ENCODE measurements at regions not wholly inside any gene's neighbourhood (a gene's known extent, or its start where the extent isn't known, plus 50 kb on each side); places are given as distances from the start of the nearest gene placed in this dataset.
"Not testable (repeated sequence)": the region's sequence is repeated elsewhere in the genome, so short reads cannot be mapped to it uniquely, and the experiment has no call there.

DNA sequence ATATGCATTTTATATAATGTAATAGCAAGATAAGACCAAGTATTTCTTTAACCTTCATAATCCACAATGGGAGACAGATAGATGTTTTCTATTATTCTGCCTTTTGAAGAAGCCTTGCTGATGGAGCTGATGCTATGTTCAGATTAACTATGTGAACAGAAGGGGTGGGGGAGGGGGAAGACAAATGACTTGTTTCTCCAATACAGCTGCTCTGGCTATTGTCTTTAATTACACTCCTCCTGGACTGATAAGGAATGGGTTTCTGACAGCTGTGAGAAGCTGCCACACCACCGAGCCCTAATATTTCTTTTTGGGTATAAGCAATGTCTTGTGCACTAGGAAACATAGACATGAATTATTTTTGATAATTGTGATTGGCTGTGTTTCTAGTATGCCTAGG lies 62.0 kb downstream of the CAVIN4 start:
- peak in 5 of 8 experiments; percentile 55 to 93 (median 80) for ATAC-seq (replicated peaks in 6 of 8)
- H3K4me3 ChIP-seq: no peak overlapping the region
- in situ Hi-C loops (cut with MboI; ENCODE audit: low pct_unique_long_range_greater_than_20kb in 2 of 9, low sequenced_read_pairs in 9 of 9, unreplicated experiment in 9 of 9): no loop called here
- 0 to 20% (median 11%) methylated on average over 1 of the region's 1 CpG; no CpG with 5 or more reads in 5 of the 10 experiments for WGBS, 10 experiments
- H3K4me1 ChIP-seq (replicated peaks in 1 of 2): peaks cover 13 to 32% of the 10 kb centered on the region in 2 donors
- peak overlapping the region; percentile 33 to 65 for H3K27ac ChIP-seq

DNA sequence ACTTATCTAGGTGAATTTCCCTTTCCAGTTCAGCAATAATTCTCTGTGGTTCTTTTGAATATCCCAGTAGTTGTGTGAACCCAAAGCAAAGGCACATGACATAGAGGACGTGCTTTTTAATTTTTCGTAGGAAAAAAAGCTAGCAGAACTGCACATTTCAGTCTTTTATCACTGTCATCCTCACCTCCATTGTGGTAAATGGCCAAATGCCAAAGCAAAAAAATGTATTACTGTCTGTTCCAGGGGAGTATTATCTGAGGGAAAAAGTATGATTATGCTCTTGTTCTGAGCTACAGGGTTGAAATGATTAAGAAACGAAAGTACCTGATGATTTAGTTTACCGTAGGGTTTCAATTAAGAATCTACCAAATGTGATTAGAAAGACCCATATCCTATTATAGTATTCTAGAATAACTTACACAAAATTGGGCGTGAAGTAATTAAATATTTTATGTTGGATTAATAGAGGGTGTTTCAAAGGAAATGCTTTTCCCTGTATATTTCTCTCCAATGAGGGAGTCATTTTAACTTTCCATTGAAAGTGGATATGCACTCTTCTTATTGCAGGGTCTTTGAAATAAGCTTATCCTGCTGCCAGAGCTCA lies 62.7 kb downstream of the CAVIN4 start:
- peak in 2 of 8 experiments; percentile 41 to 50 for ATAC-seq (replicated peaks in 6 of 8)
- Histone ChIP-seq H3K4me3 (no peak overlapping the region), H3K27ac (no peak overlapping the region), H3K4me1 (replicated peaks in 1 of 2) (peaks cover 13 to 32% of the 10 kb centered on the region in 2 donors)
- in situ Hi-C loops (cut with MboI; ENCODE audit: low pct_unique_long_range_greater_than_20kb in 2 of 9, low sequenced_read_pairs in 9 of 9, unreplicated experiment in 9 of 9): no loop called here
- WGBS, 10 experiments: 13 to 94% (median 70%) methylated on average over 2 to 5 of the region's 5 CpGs; no CpG with 5 or more reads in 1 of the 10 experiments

GRCh38 chr9:100641166-100641565 lies 63.3 kb downstream of the CAVIN4 start:
- no peak overlapping the region for H3K27ac ChIP-seq
- WGBS, 10 experiments: 0 to 93% (median 73%) methylated on average over 1 to 2 of the region's 2 CpGs; no CpG with 5 or more reads in 6 of the 10 experiments
- peaks cover 13 to 32% of the 10 kb centered on the region in 2 donors for H3K4me1 ChIP-seq (replicated peaks in 1 of 2)
- no peak overlapping the region for H3K4me3 ChIP-seq
- in situ Hi-C loops (cut with MboI; ENCODE audit: low pct_unique_long_range_greater_than_20kb in 2 of 9, low sequenced_read_pairs in 9 of 9, unreplicated experiment in 9 of 9): no loop called here
- ATAC-seq (replicated peaks in 6 of 8): no peak

- ATAC-seq (replicated peaks in 6 of 8): peak in 5 of 8 experiments; percentile 61 to 85 (median 74)
- no peak overlapping the region for H3K4me3 ChIP-seq
- WGBS, 10 experiments: 8 to 90% (median 54%) methylated on average over 1 to 4 of the region's 4 CpGs; no CpG with 5 or more reads in 2 of the 10 experiments
- peak overlapping the region in 1 of 2 donors; percentile 77 for H3K27ac ChIP-seq
- H3K4me1 ChIP-seq (replicated peaks in 1 of 2): peaks cover 6 to 26% of the 10 kb centered on the region in 2 donors
- in situ Hi-C loops (cut with MboI; ENCODE audit: low pct_unique_long_range_greater_than_20kb in 2 of 9, low sequenced_read_pairs in 9 of 9, unreplicated experiment in 9 of 9): no loop called here
Measured at GRCh38 chr9:100652850-100653249, 75.0 kb downstream of the CAVIN4 start.

DNA sequence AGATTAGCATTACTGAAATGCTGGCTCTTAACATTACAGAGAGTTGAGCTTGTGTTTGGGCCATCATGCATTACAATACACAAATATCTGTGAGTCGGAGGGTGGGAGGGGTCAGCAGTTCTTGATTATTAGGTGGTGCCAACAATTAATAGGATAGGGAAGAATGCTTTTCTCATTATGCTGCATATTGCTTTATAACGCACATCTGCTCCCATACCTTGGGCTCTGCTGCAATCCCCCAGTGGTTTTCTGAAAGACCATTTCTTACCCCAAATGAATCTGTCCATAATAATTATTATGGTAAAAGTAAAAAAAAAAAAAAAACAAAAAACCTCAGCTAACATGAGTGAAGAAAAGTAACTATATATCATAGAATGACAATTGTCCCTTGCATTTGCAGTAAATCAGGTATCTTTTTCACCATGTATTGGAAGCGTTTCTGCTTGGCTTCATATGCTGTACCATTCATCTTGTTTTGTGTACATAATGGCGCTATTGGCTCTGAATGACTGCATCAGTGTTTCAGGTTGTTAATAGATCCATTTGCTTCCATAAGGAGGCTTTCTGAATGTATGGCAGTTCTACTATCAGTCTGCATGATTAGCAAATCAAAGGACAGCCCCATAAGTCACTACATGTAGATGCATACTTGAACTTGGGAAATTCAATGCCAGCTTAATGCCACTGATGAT lies 75.9 kb downstream of the CAVIN4 start:
- peak in 5 of 8 experiments; percentile 49 to 87 (median 82) for ATAC-seq (replicated peaks in 6 of 8)
- Histone ChIP-seq H3K27ac (peak overlapping the region in 1 of 2 donors; percentile 77), H3K4me3 (no peak overlapping the region), H3K4me1 (replicated peaks in 1 of 2) (peaks cover 6 to 26% of the 10 kb centered on the region in 2 donors)
- 0 to 100% (median 30%) methylated on average over 1 to 4 of the region's 4 CpGs; no CpG with 5 or more reads in 1 of the 10 experiments for WGBS, 10 experiments
- in situ Hi-C loops (cut with MboI; ENCODE audit: low pct_unique_long_range_greater_than_20kb in 2 of 9, low sequenced_read_pairs in 9 of 9, unreplicated experiment in 9 of 9): no loop called here

- WGBS, 10 experiments: 0 to 80% (median 64%) methylated on average over 1 to 2 of the region's 2 CpGs; no CpG with 5 or more reads in 3 of the 10 experiments
- in situ Hi-C loops (cut with MboI; ENCODE audit: low pct_unique_long_range_greater_than_20kb in 2 of 9, low sequenced_read_pairs in 9 of 9, unreplicated experiment in 9 of 9); ATAC-seq (replicated peaks in 6 of 8): not testable (repeated sequence)
Measured at GRCh38 chr9:100656851-100657250, 79.0 kb downstream of the CAVIN4 start.

DNA sequence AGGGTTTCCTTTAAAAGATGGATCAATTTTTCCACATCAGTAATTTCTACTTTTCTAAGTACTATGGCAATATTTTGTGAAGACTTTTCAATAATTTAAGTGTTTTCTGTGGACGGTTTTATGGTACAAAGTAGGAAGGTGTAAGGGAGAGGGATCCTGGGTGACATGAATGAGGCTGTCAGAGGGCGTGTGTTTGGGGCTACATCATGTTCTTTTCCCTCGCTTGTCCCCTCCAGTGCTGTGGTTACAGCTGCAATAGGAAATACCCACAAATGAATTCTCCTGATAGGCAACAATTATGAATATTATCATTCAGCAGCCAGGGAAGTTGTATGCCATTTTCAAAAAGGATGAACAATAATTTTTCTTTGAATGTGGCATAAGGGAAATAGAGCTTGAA lies 83.8 kb downstream of the CAVIN4 start:
- in situ Hi-C loops (cut with MboI; ENCODE audit: low pct_unique_long_range_greater_than_20kb in 2 of 9, low sequenced_read_pairs in 9 of 9, unreplicated experiment in 9 of 9): no loop called here
- Histone ChIP-seq H3K4me1 (replicated peaks in 1 of 2) (peaks cover 9 to 21% of the 10 kb centered on the region in 2 donors), H3K27ac (peak overlapping the region in 1 of 2 donors; percentile 14), H3K4me3 (no peak overlapping the region)
- 0 to 100% (median 80%) methylated on average over 1 to 3 of the region's 3 CpGs; no CpG with 5 or more reads in 1 of the 10 experiments for WGBS, 10 experiments
- ATAC-seq (replicated peaks in 6 of 8): peak in 4 of 8 experiments; percentile 26 to 56 (median 52)

More at GRCh38 chr9:100656851-100657250, 79.0 kb downstream of the CAVIN4 start:
- H3K4me1 ChIP-seq (replicated peaks in 1 of 2): peaks cover 7 to 33% of the 10 kb centered on the region in 2 donors
- not testable (repeated sequence) for H3K4me3 ChIP-seq, H3K27ac ChIP-seq

GRCh38 chr9:100662122-100662521 lies 84.2 kb downstream of the CAVIN4 start:
- H3K4me3 ChIP-seq: no peak overlapping the region
- 0 to 50% (median 20%) methylated on average over 1 of the region's 1 CpG; no CpG with 5 or more reads in 5 of the 10 experiments for WGBS, 10 experiments
- peaks cover 9 to 21% of the 10 kb centered on the region in 2 donors for H3K4me1 ChIP-seq (replicated peaks in 1 of 2)
- ATAC-seq (replicated peaks in 6 of 8): peak in 5 of 8 experiments; percentile 85 to 100 (median 100)
- in situ Hi-C loops (cut with MboI; ENCODE audit: low pct_unique_long_range_greater_than_20kb in 2 of 9, low sequenced_read_pairs in 9 of 9, unreplicated experiment in 9 of 9): no loop called here
- peak overlapping the region; percentile 24 to 43 for H3K27ac ChIP-seq

DNA sequence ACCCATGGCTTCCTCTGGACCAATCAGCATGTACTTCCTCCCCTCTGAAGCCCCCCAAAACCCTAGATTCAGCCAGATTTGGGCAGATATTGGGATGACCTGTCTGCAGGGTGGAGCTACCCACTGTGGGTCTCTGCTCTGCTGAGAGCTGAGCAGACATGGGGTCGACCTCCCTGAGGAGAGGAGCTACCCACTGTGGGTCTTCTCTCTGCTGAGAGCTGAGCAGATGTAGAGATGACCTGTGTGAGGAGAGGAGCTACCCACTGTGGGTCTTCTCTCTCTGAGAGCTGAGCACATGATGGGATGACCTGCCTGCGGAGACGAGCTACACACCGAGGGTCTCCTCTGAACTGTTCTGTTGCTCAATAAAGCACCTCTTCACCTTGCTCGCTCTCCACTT lies 89.6 kb downstream of the CAVIN4 start:
- ATAC-seq (replicated peaks in 6 of 8): no peak
- Histone ChIP-seq H3K27ac (no peak overlapping the region), H3K4me1 (replicated peaks in 1 of 2) (peaks cover 6 to 15% of the 10 kb centered on the region in 2 donors), H3K4me3 (no peak overlapping the region)
- in situ Hi-C loops (cut with MboI; ENCODE audit: low pct_unique_long_range_greater_than_20kb in 2 of 9, low sequenced_read_pairs in 9 of 9, unreplicated experiment in 9 of 9): no loop called here
- WGBS, 10 experiments: 17 to 100% (median 76%) methylated on average over 1 to 4 of the region's 5 CpGs; no CpG with 5 or more reads in 5 of the 10 experiments

DNA sequence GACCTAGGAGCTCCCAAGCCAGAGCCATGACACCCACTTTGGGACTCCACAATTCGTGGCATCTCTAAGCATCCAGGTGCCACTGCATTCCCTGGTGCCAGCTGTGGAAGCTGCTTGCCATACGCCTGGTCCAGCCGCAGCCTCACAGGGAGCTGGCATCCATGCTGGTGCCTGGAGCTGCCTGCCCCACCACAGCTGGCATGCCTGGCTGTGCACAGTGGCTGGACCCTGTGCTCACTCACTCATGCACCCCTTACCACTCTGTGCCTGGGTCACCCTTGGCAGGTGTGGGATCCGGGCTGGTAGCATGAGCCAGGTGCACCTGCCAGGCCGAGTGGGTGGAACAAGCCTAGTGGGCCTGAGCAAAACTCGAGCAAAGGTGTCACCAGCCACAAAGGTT lies 90.1 kb downstream of the CAVIN4 start:
- ATAC-seq (replicated peaks in 6 of 8): no peak
- 0 to 100% (median 46%) methylated on average over 1 to 3 of the region's 6 CpGs; no CpG with 5 or more reads in 1 of the 10 experiments for WGBS, 10 experiments
- H3K4me1 ChIP-seq (replicated peaks in 1 of 2): peaks cover 4 to 9% of the 10 kb centered on the region in 2 donors
- in situ Hi-C loops (cut with MboI; ENCODE audit: low pct_unique_long_range_greater_than_20kb in 2 of 9, low sequenced_read_pairs in 9 of 9, unreplicated experiment in 9 of 9): no loop called here
- H3K27ac ChIP-seq: no peak overlapping the region
- no peak overlapping the region for H3K4me3 ChIP-seq

GRCh38 chr9:100669968-100670367 lies 92.1 kb downstream of the CAVIN4 start:
- no peak overlapping the region for H3K27ac ChIP-seq
- peaks cover 4 to 6% of the 10 kb centered on the region in 2 donors for H3K4me1 ChIP-seq (replicated peaks in 1 of 2)
- H3K4me3 ChIP-seq: no peak overlapping the region
- in situ Hi-C loops (cut with MboI; ENCODE audit: low pct_unique_long_range_greater_than_20kb in 2 of 9, low sequenced_read_pairs in 9 of 9, unreplicated experiment in 9 of 9): no loop called here
- WGBS, 10 experiments: 15 to 74% (median 38%) methylated on average over 1 to 8 of the region's 8 CpGs; no CpG with 5 or more reads in 3 of the 10 experiments
- no peak for ATAC-seq (replicated peaks in 6 of 8)

- H3K4me3 ChIP-seq: no peak overlapping the region
- H3K4me1 ChIP-seq (replicated peaks in 1 of 2): peaks cover 4 to 6% of the 10 kb centered on the region in 2 donors
- WGBS, 10 experiments: 0 to 83% (median 63%) methylated on average over 1 to 2 of the region's 2 CpGs; no CpG with 5 or more reads in 1 of the 10 experiments
- peak in 3 of 8 experiments; percentile 8 to 39 (median 27) for ATAC-seq (replicated peaks in 6 of 8)
- in situ Hi-C loops (cut with MboI; ENCODE audit: low pct_unique_long_range_greater_than_20kb in 2 of 9, low sequenced_read_pairs in 9 of 9, unreplicated experiment in 9 of 9): no loop called here
- no peak overlapping the region for H3K27ac ChIP-seq
Measured at GRCh38 chr9:100670719-100671118, 92.8 kb downstream of the CAVIN4 start.

DNA sequence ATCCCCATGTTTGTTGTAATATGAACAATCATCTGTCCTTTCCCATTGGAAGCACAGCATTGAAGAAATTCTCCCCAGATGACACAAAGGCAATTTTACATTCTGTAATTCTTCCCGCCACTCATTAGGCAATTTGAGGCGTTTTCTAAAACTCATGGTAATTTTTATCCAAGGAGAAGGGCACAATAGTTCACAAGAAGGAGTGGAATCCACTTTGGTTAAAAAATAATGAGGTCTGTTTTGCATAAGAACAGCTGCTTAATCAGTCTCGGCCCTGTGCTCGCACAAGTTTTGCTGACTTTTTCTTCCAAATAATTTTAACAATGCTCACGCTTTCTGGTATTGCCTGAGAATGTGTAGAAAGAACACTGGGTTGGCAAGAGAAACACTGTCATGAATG lies 94.0 kb downstream of the CAVIN4 start:
- Histone ChIP-seq H3K4me1 (replicated peaks in 1 of 2) (peaks cover 4 to 6% of the 10 kb centered on the region in 2 donors), H3K4me3 (no peak overlapping the region), H3K27ac (no peak overlapping the region)
- in situ Hi-C loops (cut with MboI; ENCODE audit: low pct_unique_long_range_greater_than_20kb in 2 of 9, low sequenced_read_pairs in 9 of 9, unreplicated experiment in 9 of 9): no loop called here
- peak in 5 of 8 experiments; percentile 26 to 74 (median 61) for ATAC-seq (replicated peaks in 6 of 8)
- 0 to 100% (median 25%) methylated on average over 1 to 5 of the region's 5 CpGs for WGBS, 10 experiments
